B cell (primary cell): ENCODE measurements at regions not wholly inside any gene's neighbourhood (a gene's known extent, or its start where the extent isn't known, plus 50 kb on each side); places are given as distances from the start of the nearest gene placed in this dataset.

ENCODE experiments used
- ATAC-seq: fragments of 200-7000 bp; cut with Tn5 transposase; one replicate; pipeline ENCODE4 v1.10.0; 2021; ENCODE audit warnings: low read depth, mild to moderate bottlenecking, moderate number of reproducible peaks, moderate library complexity
- CTCF ChIA-PET: fragments of 350-600 bp; sonication (Branson Sonifier 250); formaldehyde crosslinking; loops from one replicate; lab custom pipeline; 2021; ENCODE audit warnings: antibody characterized with exemption, inconsistent platforms; lab: Charles Lee
- POLR2A ChIA-PET: fragments of 350-600 bp; sonication (Branson Sonifier 250); formaldehyde crosslinking; loops from one replicate; lab custom pipeline; 2021; ENCODE audit warnings: antibody characterized with exemption; lab: Charles Lee
- DNase-seq: peaks from one replicate; pipeline ENCODE4 v3.0.0; 2013
- H2AFZ ChIP-seq: 2 replicates; pipeline ENCODE4 v1.6.1; 2012; ENCODE audit warnings: mild to moderate bottlenecking, low read depth, low read length; ENCODE audit not compliant: insufficient read depth, poor library complexity, severe bottlenecking
- H3K27ac ChIP-seq, 2 donors: 1 replicate in 1 of 2; 2 replicates in 1 of 2; pipeline ENCODE4 v1.5.1; 2012 to 2013; ENCODE audit warnings: low read length in 2 of 2, mild to moderate bottlenecking in 2 of 2, moderate library complexity in 1 of 2
- H3K27me3 ChIP-seq, 4 experiments: fragments of 200-600 bp in 1 of 4; sonication (generic) in 1 of 4; replicated peaks in 1 of 4; 1 replicate in 2 of 4; 2 replicates in 2 of 4; pipeline versions ENCODE4 v1.6.1 to v1.7.0; 2013 to 2016; ENCODE audit warnings: low read length in 3 of 4, mild to moderate bottlenecking in 2 of 4, mixed read lengths in 1 of 4, moderate library complexity in 1 of 4; ENCODE audit not compliant: insufficient read depth in 4 of 4, control insufficient read depth in 3 of 4; ENCODE audit errors: control extremely low read depth in 1 of 4
- H3K36me3 ChIP-seq, 2 experiments: replicated peaks in 1 of 2; 1 replicate in 1 of 2; 2 replicates in 1 of 2; pipeline versions ENCODE4 v1.6.1 to v1.7.1; 2013; ENCODE audit warnings: low read length in 1 of 2; ENCODE audit not compliant: insufficient read depth in 2 of 2, control insufficient read depth in 1 of 2; ENCODE audit errors: control extremely low read depth in 1 of 2, extremely low read depth in 1 of 2
- H3K4me1 ChIP-seq, 2 donors: fragments of 200-600 bp in 1 of 2; sonication (generic) in 1 of 2; 1 replicate in 1 of 2; 2 replicates in 1 of 2; pipeline versions ENCODE4 v1.5.1 to v1.6.1; 2013 to 2017; ENCODE audit warnings: low read length in 2 of 2; ENCODE audit not compliant: control insufficient read depth in 2 of 2, insufficient read depth in 2 of 2
- H3K4me2 ChIP-seq: replicated peaks from 2 replicates; pipeline ENCODE3; 2012; ENCODE audit warnings: mild to moderate bottlenecking, low read depth, low read length; ENCODE audit not compliant: poor library complexity, severe bottlenecking
- H3K4me3 ChIP-seq, 5 experiments: fragments of 200-600 bp in 1 of 5; sonication (generic) in 1 of 5; 1 replicate in 3 of 5; 2 replicates in 2 of 5; pipeline versions ENCODE4 v1.5.1 to v1.7.0; 2011 to 2016; ENCODE audit warnings: low read length in 4 of 5, mild to moderate bottlenecking in 4 of 5, low read depth in 2 of 5, control low read depth in 1 of 5, moderate library complexity in 1 of 5; ENCODE audit not compliant: insufficient read depth in 1 of 5; ENCODE audit errors: control extremely low read depth in 1 of 5, extremely low read depth in 1 of 5
- H3K79me2 ChIP-seq: fragments of 200-600 bp; sonication (generic); one replicate; pipeline ENCODE4 v1.6.0; 2016; ENCODE audit warnings: low read length; ENCODE audit not compliant: control insufficient read depth, insufficient read depth
- H3K9ac ChIP-seq: fragments of 200-600 bp; sonication (generic); 2 replicates; pipeline ENCODE4 v1.6.1; 2017; ENCODE audit warnings: mild to moderate bottlenecking, low read length, moderate library complexity
- H3K9me3 ChIP-seq, 3 donors: one replicate each; pipeline versions ENCODE4 v1.6.1 to v1.7.1; 2013; ENCODE audit warnings: low read length in 2 of 3; ENCODE audit not compliant: control insufficient read depth in 2 of 3, insufficient read depth in 1 of 3; ENCODE audit errors: control extremely low read depth in 1 of 3
- H4K20me1 ChIP-seq: 2 replicates; pipeline ENCODE4 v1.6.0; 2012; ENCODE audit warnings: mild to moderate bottlenecking, low read length; ENCODE audit not compliant: insufficient read depth, control insufficient read depth, poor library complexity, severe bottlenecking
- H3K27ac Mint-ChIP-seq: one replicate; pipeline ENCODE4 v1.8.0; 2021; ENCODE audit warnings: mixed read lengths
- H3K27me3 Mint-ChIP-seq: one replicate; pipeline ENCODE4 v1.8.0; 2021; ENCODE audit warnings: mixed read lengths
- H3K4me1 Mint-ChIP-seq: one replicate; pipeline ENCODE4 v1.8.0; 2021; ENCODE audit warnings: mixed read lengths
- H3K4me3 Mint-ChIP-seq: one replicate; pipeline ENCODE4 v1.8.0; 2021; ENCODE audit warnings: mixed read lengths
- H3K9me3 Mint-ChIP-seq: one replicate; pipeline ENCODE4 v1.8.0; 2022; ENCODE audit warnings: mixed read lengths; ENCODE audit not compliant: insufficient read depth
- EZH2 ChIP-seq: IDR thresholded peaks from 2 replicates; pipeline ENCODE4 v1.6.1; 2012; ENCODE audit warnings: borderline replicate concordance, low read depth, mild to moderate bottlenecking, moderate library complexity, low read length; ENCODE audit not compliant: insufficient read depth, poor library complexity, severe bottlenecking
- WGBS: methylation state at CpG from one replicate; pipeline ENCODE4 v1.1.5; 2013; ENCODE audit warnings: missing lambda C conversion rate; ENCODE audit not compliant: insufficient coverage; 5-methylcytosine and 5-hydroxymethylcytosine counted together
- intact Hi-C: fragments of 100-400 bp; cut with micrococcal nuclease; formaldehyde crosslinking; loops from one replicate; pipeline ENCODE4 v1.10.0; 2022
- TF ChIP-seq, protein P1 (sequence below): fragments of 200-600 bp; IDR thresholded peaks from one replicate; pipeline ENCODE4 v1.8.0; 2022; ENCODE audit warnings: antibody characterized with exemption, mild to moderate bottlenecking

DNA sequence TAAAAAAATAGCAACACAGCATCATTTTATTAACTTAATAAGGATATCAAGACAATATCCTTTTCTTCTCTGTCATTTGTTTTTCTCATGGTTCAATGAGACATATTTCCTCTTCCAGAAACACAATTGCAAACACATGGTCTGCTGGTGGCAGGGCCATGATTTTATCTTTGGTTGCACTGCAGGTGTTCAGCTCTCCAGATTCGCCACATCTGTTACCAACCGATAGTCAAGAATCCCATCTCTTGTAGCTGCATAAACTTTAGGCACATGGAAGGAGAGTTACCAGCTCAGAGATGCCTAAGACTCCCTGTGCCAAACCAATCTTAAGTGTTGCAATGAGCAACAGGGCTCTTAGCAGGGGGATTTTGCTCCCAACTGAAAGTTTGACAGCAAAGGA is 1303.2 kb upstream of the CELF4 start:
- no peak overlapping the region for H3K4me3 ChIP-seq
- H4K20me1 ChIP-seq = no peaks in the 10 kb centered on the region
- intact Hi-C loops = no loop called here
- H3K4me1 ChIP-seq = no peaks in the 10 kb centered on the region
- H3K4me1 Mint-ChIP-seq = no peaks in the 10 kb centered on the region
- H3K36me3 ChIP-seq = no peaks in the 10 kb centered on the region
- H3K4me2 ChIP-seq = no peak overlapping the region
- 89% methylated on average over 2 of the region's 2 CpGs for WGBS
- no peaks in the 10 kb centered on the region for H3K27me3 Mint-ChIP-seq
- DNase-seq = no peak
- H3K79me2 ChIP-seq = no peaks in the 10 kb centered on the region
- no peak overlapping the region for H3K9ac ChIP-seq
- H2AFZ ChIP-seq = no peak overlapping the region
- no peak overlapping the region for H3K27ac ChIP-seq
- ChIA-PET POLR2A (no interaction called here), CTCF (no interaction called here)
- H3K27me3 ChIP-seq = no peaks in the 10 kb centered on the region
- peaks cover 4% of the 10 kb centered on the region for H3K9me3 Mint-ChIP-seq
- TF ChIP-seq, protein P1, sequence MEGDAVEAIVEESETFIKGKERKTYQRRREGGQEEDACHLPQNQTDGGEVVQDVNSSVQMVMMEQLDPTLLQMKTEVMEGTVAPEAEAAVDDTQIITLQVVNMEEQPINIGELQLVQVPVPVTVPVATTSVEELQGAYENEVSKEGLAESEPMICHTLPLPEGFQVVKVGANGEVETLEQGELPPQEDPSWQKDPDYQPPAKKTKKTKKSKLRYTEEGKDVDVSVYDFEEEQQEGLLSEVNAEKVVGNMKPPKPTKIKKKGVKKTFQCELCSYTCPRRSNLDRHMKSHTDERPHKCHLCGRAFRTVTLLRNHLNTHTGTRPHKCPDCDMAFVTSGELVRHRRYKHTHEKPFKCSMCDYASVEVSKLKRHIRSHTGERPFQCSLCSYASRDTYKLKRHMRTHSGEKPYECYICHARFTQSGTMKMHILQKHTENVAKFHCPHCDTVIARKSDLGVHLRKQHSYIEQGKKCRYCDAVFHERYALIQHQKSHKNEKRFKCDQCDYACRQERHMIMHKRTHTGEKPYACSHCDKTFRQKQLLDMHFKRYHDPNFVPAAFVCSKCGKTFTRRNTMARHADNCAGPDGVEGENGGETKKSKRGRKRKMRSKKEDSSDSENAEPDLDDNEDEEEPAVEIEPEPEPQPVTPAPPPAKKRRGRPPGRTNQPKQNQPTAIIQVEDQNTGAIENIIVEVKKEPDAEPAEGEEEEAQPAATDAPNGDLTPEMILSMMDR = no peak
- TF ChIP-seq EZH2 = no peak
- H3K27ac Mint-ChIP-seq = no peak overlapping the region
- H3K4me3 Mint-ChIP-seq = no peak overlapping the region
- ATAC-seq = no peak
- H3K9me3 ChIP-seq = peaks cover 0 to 3% (median 0%) of the 10 kb centered on the region in 3 donors

DNA sequence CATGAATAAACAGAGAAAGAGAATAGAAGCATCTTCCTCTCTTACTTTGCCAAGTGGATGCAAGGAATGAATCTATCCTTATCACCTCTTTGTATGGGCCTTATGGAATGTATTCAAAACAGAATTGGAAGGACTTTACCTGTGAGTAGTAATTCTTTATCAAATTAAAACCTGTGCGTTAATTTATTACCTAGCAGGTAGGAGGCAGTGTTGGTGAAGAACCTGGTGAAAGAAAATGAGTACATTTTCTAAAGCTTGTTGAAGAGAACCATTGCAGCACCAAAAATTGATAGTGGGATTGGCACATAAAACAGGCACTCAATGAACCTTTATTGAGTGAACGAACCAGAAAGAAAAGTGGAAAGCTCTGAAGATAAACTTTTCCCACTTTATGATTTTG is 1302.1 kb upstream of the CELF4 start:
- ATAC-seq = no peak
- WGBS = 100% methylated on average over 1 of the region's 2 CpGs

More for the DNA sequence above, 1302.1 kb upstream of the CELF4 start:
- H3K4me3 ChIP-seq = no peak overlapping the region
- no peaks in the 10 kb centered on the region for H3K27me3 ChIP-seq
- no peak overlapping the region for H3K27ac Mint-ChIP-seq
- intact Hi-C loops = no loop called here
- no peaks in the 10 kb centered on the region for H3K4me1 ChIP-seq
- no peak overlapping the region for H3K27ac ChIP-seq
- no peak overlapping the region for H3K9ac ChIP-seq
- no peaks in the 10 kb centered on the region for H3K9me3 ChIP-seq
- no peak for TF ChIP-seq EZH2
- TF ChIP-seq, protein P1 = no peak
- no peaks in the 10 kb centered on the region for H3K79me2 ChIP-seq
- ChIA-PET POLR2A (no interaction called here), CTCF (no interaction called here)
- peaks cover 4% of the 10 kb centered on the region for H3K9me3 Mint-ChIP-seq
- no peaks in the 10 kb centered on the region for H3K36me3 ChIP-seq
- no peak for DNase-seq
- H3K27me3 Mint-ChIP-seq = no peaks in the 10 kb centered on the region
- H2AFZ ChIP-seq = no peak overlapping the region
- H4K20me1 ChIP-seq = no peaks in the 10 kb centered on the region
- H3K4me1 Mint-ChIP-seq = no peaks in the 10 kb centered on the region
- H3K4me2 ChIP-seq = no peak overlapping the region
- H3K4me3 Mint-ChIP-seq = no peak overlapping the region
